ENCODE measurements at regions not wholly inside any gene's neighbourhood (a gene's known extent, or its start where the extent isn't known, plus 50 kb on each side); places are given as distances from the start of the nearest gene placed in this dataset.

GRCh38 chr13:74678308-74678965 is 544.2 kb upstream of the KLF12 start:
- Histone ChIP-seq H3K27ac (ENCODE audit: low read depth, low read length, poor library complexity, severe bottlenecking) (no peak overlapping the region), H3K9me3 (ENCODE audit: low read depth, low read length, poor library complexity, severe bottlenecking) (no peaks in the 10 kb centered on the region), H3K4me3 (ENCODE audit: low read depth, low read length, poor library complexity, severe bottlenecking) (no peak overlapping the region), H3K27me3 (replicated peaks; ENCODE audit: insufficient read depth, low read depth, low read length, poor library complexity) (no peaks in the 10 kb centered on the region), H3K4me1 (ENCODE audit: insufficient read depth, low read length, poor library complexity, severe bottlenecking) (peaks cover 15% of the 10 kb centered on the region), H3K36me3 (ENCODE audit: insufficient read depth, low read length, poor library complexity, severe bottlenecking) (no peaks in the 10 kb centered on the region)
- BruUV-seq (replicated peaks) = no TSS peak
- TF ChIP-seq CTCF (conservative IDR thresholded peaks at IDR 0.05; ENCODE audit: low read depth, low read length) = no peak
- TF ChIP-seq EZH2 (IDR thresholded peaks at IDR 0.05; ENCODE audit: borderline replicate concordance, low read depth, low read length, poor library complexity, severe bottlenecking) = no peak
- DNase-seq (ENCODE audit: low spot score) = peak; percentile 11
- intact Hi-C loops (cut with micrococcal nuclease; ENCODE audit: unreplicated experiment) = loop anchor here (10.0 kb wide), 1 partner anchor 924 kb away; no protein-coding TSS in a partner anchor
- ChIA-PET POLR2A (ENCODE audit: low non-redundant PET) (no interaction called here), CTCF (no interaction called here)

- POLR2A ChIA-PET (ENCODE audit: low non-redundant PET) = no interaction called here
- DNase-seq (ENCODE audit: low spot score) = no peak
- CTCF ChIA-PET = no interaction called here
- TF ChIP-seq EZH2 (IDR thresholded peaks at IDR 0.05; ENCODE audit: borderline replicate concordance, low read depth, low read length, poor library complexity, severe bottlenecking) (no peak), CTCF (conservative IDR thresholded peaks at IDR 0.05; ENCODE audit: low read depth, low read length) (no peak)
- H3K27me3 ChIP-seq (replicated peaks; ENCODE audit: insufficient read depth, low read depth, low read length, poor library complexity) = no peaks in the 10 kb centered on the region
- no peak overlapping the region for H3K27ac ChIP-seq (ENCODE audit: low read depth, low read length, poor library complexity, severe bottlenecking)
- H3K4me3 ChIP-seq (ENCODE audit: low read depth, low read length, poor library complexity, severe bottlenecking) = no peak overlapping the region
- no peaks in the 10 kb centered on the region for H3K9me3 ChIP-seq (ENCODE audit: low read depth, low read length, poor library complexity, severe bottlenecking)
- H3K4me1 ChIP-seq (ENCODE audit: insufficient read depth, low read length, poor library complexity, severe bottlenecking) = peaks cover 15% of the 10 kb centered on the region
- intact Hi-C loops (cut with micrococcal nuclease; ENCODE audit: unreplicated experiment) = loop anchor here (10.0 kb wide), 1 partner anchor 921 kb away; no protein-coding TSS in a partner anchor
- BruUV-seq (replicated peaks) = no TSS peak
- no peaks in the 10 kb centered on the region for H3K36me3 ChIP-seq (ENCODE audit: insufficient read depth, low read length, poor library complexity, severe bottlenecking)
Measured at GRCh38 chr13:74675972-74676371, 541.8 kb upstream of the KLF12 start.

DNA sequence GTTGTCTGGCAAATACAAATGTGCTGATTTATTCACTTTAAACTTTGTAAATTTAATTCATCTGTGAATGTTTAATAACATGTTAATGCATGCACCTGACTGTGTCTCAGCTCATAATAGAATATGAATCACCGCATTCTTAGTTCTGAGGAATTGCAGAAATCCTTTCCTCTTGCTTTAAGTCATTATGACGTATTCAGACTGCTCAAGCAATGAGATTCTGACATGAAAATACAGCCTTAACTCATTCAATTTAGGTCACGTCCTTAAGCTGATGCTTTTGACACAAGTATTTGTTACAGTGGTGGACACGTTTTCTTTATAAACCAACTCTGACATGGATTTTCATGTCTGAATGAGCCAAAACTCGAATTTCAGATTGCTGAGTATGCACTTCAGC is 541.0 kb upstream of the KLF12 start:
- peak; percentile 68 for DNase-seq (ENCODE audit: low spot score)
- H3K27ac ChIP-seq (ENCODE audit: low read depth, low read length, poor library complexity, severe bottlenecking) = no peak overlapping the region
- ChIA-PET POLR2A (ENCODE audit: low non-redundant PET) (no interaction called here), CTCF (no interaction called here)
- H3K27me3 ChIP-seq (replicated peaks; ENCODE audit: insufficient read depth, low read depth, low read length, poor library complexity) = no peaks in the 10 kb centered on the region
- H3K36me3 ChIP-seq (ENCODE audit: insufficient read depth, low read length, poor library complexity, severe bottlenecking) = no peaks in the 10 kb centered on the region
- no TSS peak for BruUV-seq (replicated peaks)
- TF ChIP-seq EZH2 (IDR thresholded peaks at IDR 0.05; ENCODE audit: borderline replicate concordance, low read depth, low read length, poor library complexity, severe bottlenecking) (no peak), CTCF (conservative IDR thresholded peaks at IDR 0.05; ENCODE audit: low read depth, low read length) (no peak)
- peaks cover 15% of the 10 kb centered on the region for H3K4me1 ChIP-seq (ENCODE audit: insufficient read depth, low read length, poor library complexity, severe bottlenecking)
- intact Hi-C loops (cut with micrococcal nuclease; ENCODE audit: unreplicated experiment) = loop anchor here (10.0 kb wide), 1 partner anchor 920 kb away; no protein-coding TSS in a partner anchor
- H3K9me3 ChIP-seq (ENCODE audit: low read depth, low read length, poor library complexity, severe bottlenecking) = no peaks in the 10 kb centered on the region
- H3K4me3 ChIP-seq (ENCODE audit: low read depth, low read length, poor library complexity, severe bottlenecking) = no peak overlapping the region
